CD14-positive monocyte (primary cell): ENCODE measurements at regions not wholly inside any gene's neighbourhood (a gene's known extent, or its start where the extent isn't known, plus 50 kb on each side); places are given as distances from the start of the nearest gene placed in this dataset.

ENCODE experiments used
- DNase-seq, 3 donors: peaks; one replicate each; pipeline ENCODE4 v3.0.0-alpha.2; 2011 to 2022
- H2AFZ ChIP-seq: 2 replicates; pipeline ENCODE4 v1.6.0; 2012; ENCODE audit warnings: mild to moderate bottlenecking, low read depth, low read length, inconsistent platforms; ENCODE audit not compliant: insufficient read depth, poor library complexity, severe bottlenecking
- H3K27ac ChIP-seq, 2 donors: 1 replicate in 1 of 2; 2 replicates in 1 of 2; pipeline ENCODE4 v1.5.1; 2012 to 2013; ENCODE audit warnings: low read length in 2 of 2, control low read depth in 1 of 2, inconsistent platforms in 1 of 2, low read depth in 1 of 2, mild to moderate bottlenecking in 1 of 2
- H3K27me3 ChIP-seq, 2 donors: one replicate each; pipeline versions ENCODE4 v1.6.0 to v1.6.1; 2011 to 2013; ENCODE audit warnings: low read length in 2 of 2; ENCODE audit not compliant: control insufficient read depth in 2 of 2, insufficient read depth in 2 of 2
- H3K36me3 ChIP-seq, 2 donors: replicated peaks in 1 of 2; 1 replicate in 1 of 2; 2 replicates in 1 of 2; pipeline versions ENCODE4 v1.5.1 to v1.6.1; 2012 to 2013; ENCODE audit warnings: low read length in 2 of 2, control low read depth in 1 of 2, inconsistent platforms in 1 of 2, mild to moderate bottlenecking in 1 of 2; ENCODE audit not compliant: insufficient read depth in 2 of 2, control insufficient read depth in 1 of 2
- H3K4me1 ChIP-seq, 2 donors: 1 replicate in 1 of 2; 2 replicates in 1 of 2; pipeline versions ENCODE4 v1.5.1 to v1.6.1; 2012 to 2013; ENCODE audit warnings: low read length in 2 of 2, control low read depth in 1 of 2, inconsistent platforms in 1 of 2, mild to moderate bottlenecking in 1 of 2, moderate library complexity in 1 of 2; ENCODE audit not compliant: insufficient read depth in 2 of 2, control insufficient read depth in 1 of 2
- H3K4me2 ChIP-seq: replicated peaks from 2 replicates; pipeline ENCODE3; 2012; ENCODE audit warnings: low read length, moderate library complexity, mild to moderate bottlenecking; ENCODE audit not compliant: poor library complexity, severe bottlenecking; ENCODE audit errors: extremely low read depth
- H3K4me3 ChIP-seq, 3 experiments: fragments of 200-600 bp in 1 of 3; sonication (generic) in 1 of 3; replicated peaks in 1 of 3; 1 replicate in 2 of 3; 2 replicates in 1 of 3; pipeline ENCODE4 v1.5.1; 2011 to 2013; ENCODE audit warnings: low read length in 3 of 3, mild to moderate bottlenecking in 3 of 3, control low read depth in 2 of 3, low read depth in 2 of 3, inconsistent platforms in 1 of 3, moderate library complexity in 1 of 3
- H3K79me2 ChIP-seq: 2 replicates; pipeline ENCODE4 v1.6.0; 2012; ENCODE audit warnings: mild to moderate bottlenecking, control low read depth, inconsistent platforms, low read length, moderate library complexity; ENCODE audit not compliant: insufficient read depth
- H3K9ac ChIP-seq: 2 replicates; pipeline ENCODE4 v1.6.0; 2017; ENCODE audit warnings: low read length, mild to moderate bottlenecking; ENCODE audit not compliant: insufficient read depth, poor library complexity, severe bottlenecking
- H3K9me3 ChIP-seq, 2 donors: replicated peaks in 1 of 2; 1 replicate in 1 of 2; 2 replicates in 1 of 2; pipeline versions ENCODE4 v1.5.1 to v1.6.1; 2012 to 2013; ENCODE audit warnings: low read length in 2 of 2, control low read depth in 1 of 2; ENCODE audit not compliant: control insufficient read depth in 1 of 2, insufficient read depth in 1 of 2
- H4K20me1 ChIP-seq: 2 replicates; pipeline ENCODE4 v1.6.0; 2012; ENCODE audit warnings: mild to moderate bottlenecking, low read length, control low read depth, moderate library complexity; ENCODE audit not compliant: insufficient read depth
- H3K27ac Mint-ChIP-seq, 7 donors: one replicate each; pipeline ENCODE4 v1.8.0; 2020; ENCODE audit warnings: mild to moderate bottlenecking in 7 of 7, mixed read lengths in 7 of 7, moderate library complexity in 6 of 7, inconsistent platforms in 2 of 7
- H3K27me3 Mint-ChIP-seq, 3 donors: one replicate each; pipeline ENCODE4 v1.8.0; 2021 to 2022; ENCODE audit warnings: low read depth in 3 of 3, mild to moderate bottlenecking in 3 of 3, mixed read lengths in 3 of 3, moderate library complexity in 3 of 3, inconsistent platforms in 1 of 3
- H3K36me3 Mint-ChIP-seq, 2 donors: one replicate each; pipeline ENCODE4 v1.8.0; 2020; ENCODE audit warnings: mixed read lengths in 2 of 2, inconsistent platforms in 1 of 2, mild to moderate bottlenecking in 1 of 2
- H3K4me1 Mint-ChIP-seq: one replicate; pipeline ENCODE4 v1.8.0; 2020; ENCODE audit warnings: mild to moderate bottlenecking, mixed read lengths
- H3K4me3 Mint-ChIP-seq, 2 donors: one replicate each; pipeline ENCODE4 v1.8.0; 2020; ENCODE audit warnings: mild to moderate bottlenecking in 2 of 2, mixed read lengths in 2 of 2, moderate library complexity in 1 of 2
- H3K9me3 Mint-ChIP-seq, 7 donors: one replicate each; pipeline ENCODE4 v1.8.0; 2020 to 2022; ENCODE audit warnings: mixed read lengths in 7 of 7, mild to moderate bottlenecking in 6 of 7, moderate library complexity in 6 of 7, inconsistent platforms in 2 of 7
- CTCF ChIP-seq: fragments of 200-600 bp; IDR thresholded peaks from one replicate; pipeline ENCODE4 v1.8.0; 2022; ENCODE audit warnings: antibody characterized with exemption, mild to moderate bottlenecking
- WGBS: methylation state at CpG from one replicate; pipeline ENCODE4 v1.1.5; 2013; ENCODE audit warnings: missing lambda C conversion rate; ENCODE audit not compliant: insufficient coverage; 5-methylcytosine and 5-hydroxymethylcytosine counted together
- intact Hi-C, 2 donors: fragments of 100-400 bp; cut with micrococcal nuclease; formaldehyde crosslinking; loops; one replicate each; pipeline versions ENCODE4 v1.15.0 to v1.15.1; 2023

GRCh38 chr2:14180333-14180732 is 452.2 kb upstream of the LRATD1 start:
- Mint-ChIP-seq H3K27me3 (no peaks in the 10 kb centered on the region), H3K36me3 (no peaks in the 10 kb centered on the region), H3K4me3 (no peak overlapping the region), H3K9me3 (peaks cover 0 to 16% (median 4%) of the 10 kb centered on the region in 7 donors), H3K4me1 (no peaks in the 10 kb centered on the region), H3K27ac (no peak overlapping the region)
- no peak overlapping the region for H3K9ac ChIP-seq
- H2AFZ ChIP-seq, result no peak overlapping the region
- no CpG with 5 or more reads among the region's 3 CpGs for WGBS
- intact Hi-C loops, result no loop called here
- no peak for TF ChIP-seq CTCF
- H4K20me1 ChIP-seq, result no peaks in the 10 kb centered on the region
- H3K9me3 ChIP-seq, result peaks cover 18 to 22% of the 10 kb centered on the region in 2 donors
- no peak overlapping the region for H3K4me2 ChIP-seq
- H3K27me3 ChIP-seq, result no peaks in the 10 kb centered on the region
- no peaks in the 10 kb centered on the region for H3K79me2 ChIP-seq
- no peak for DNase-seq
- no peak overlapping the region for H3K27ac ChIP-seq
- H3K4me1 ChIP-seq, result no peaks in the 10 kb centered on the region
- H3K4me3 ChIP-seq, result no peak overlapping the region
- H3K36me3 ChIP-seq, result no peaks in the 10 kb centered on the region

GRCh38 chr2:14182227-14182946 is 450.1 kb upstream of the LRATD1 start:
- H3K36me3 ChIP-seq, result no peaks in the 10 kb centered on the region
- H3K79me2 ChIP-seq, result no peaks in the 10 kb centered on the region
- intact Hi-C loops, result no loop called here
- H4K20me1 ChIP-seq, result no peaks in the 10 kb centered on the region
- no peaks in the 10 kb centered on the region for H3K4me1 ChIP-seq
- no peak overlapping the region for H3K27ac Mint-ChIP-seq
- no peak overlapping the region for H3K9ac ChIP-seq
- H3K9me3 Mint-ChIP-seq, result peaks cover 0 to 13% (median 4%) of the 10 kb centered on the region in 7 donors
- no peak overlapping the region for H3K4me3 ChIP-seq
- H3K4me1 Mint-ChIP-seq, result no peaks in the 10 kb centered on the region
- no peak for TF ChIP-seq CTCF
- H3K9me3 ChIP-seq, result peaks cover 18 to 22% of the 10 kb centered on the region in 2 donors
- no peak overlapping the region for H3K4me2 ChIP-seq
- H3K27me3 Mint-ChIP-seq, result no peaks in the 10 kb centered on the region
- no peak overlapping the region for H2AFZ ChIP-seq
- no peak overlapping the region for H3K4me3 Mint-ChIP-seq
- H3K27ac ChIP-seq, result no peak overlapping the region
- H3K27me3 ChIP-seq, result no peaks in the 10 kb centered on the region
- WGBS, result 91% methylated on average over 15 of the region's 16 CpGs
- DNase-seq, result no peak
- H3K36me3 Mint-ChIP-seq, result no peaks in the 10 kb centered on the region
